Right renal pelvis (tissue), 4 donors: ENCODE measurements at regions not wholly inside any gene's neighbourhood (a gene's known extent, or its start where the extent isn't known, plus 50 kb on each side); places are given as distances from the start of the nearest gene placed in this dataset.

Experiments
- DNase-seq, 4 donors: peaks; one replicate each; pipeline ENCODE4 v3.0.0-alpha.2; 2013; ENCODE audit warnings: low read depth in 4 of 4, low spot score in 3 of 4, missing footprints in 1 of 4

DNA sequence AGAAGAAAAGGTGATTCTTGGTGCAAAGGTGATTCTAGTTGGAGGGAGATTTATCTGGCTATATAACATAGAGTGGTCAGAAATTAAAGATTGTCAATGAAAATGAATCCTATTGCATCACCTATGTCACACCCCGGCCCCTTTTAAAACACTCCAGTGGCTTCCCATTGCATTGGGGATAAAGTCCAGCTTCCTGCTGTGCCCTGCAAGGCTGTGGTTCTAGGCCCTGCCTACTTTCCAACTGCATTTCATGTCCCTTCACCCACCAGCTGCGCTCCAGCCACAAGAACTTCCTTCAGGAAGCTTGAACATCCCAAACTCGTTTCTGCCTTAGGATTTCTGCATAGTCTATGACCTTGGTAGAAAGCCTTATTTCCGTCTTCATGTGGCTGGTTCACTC is 118.7 kb upstream of the UMPS start:
- DNase-seq, result no peak

DNA sequence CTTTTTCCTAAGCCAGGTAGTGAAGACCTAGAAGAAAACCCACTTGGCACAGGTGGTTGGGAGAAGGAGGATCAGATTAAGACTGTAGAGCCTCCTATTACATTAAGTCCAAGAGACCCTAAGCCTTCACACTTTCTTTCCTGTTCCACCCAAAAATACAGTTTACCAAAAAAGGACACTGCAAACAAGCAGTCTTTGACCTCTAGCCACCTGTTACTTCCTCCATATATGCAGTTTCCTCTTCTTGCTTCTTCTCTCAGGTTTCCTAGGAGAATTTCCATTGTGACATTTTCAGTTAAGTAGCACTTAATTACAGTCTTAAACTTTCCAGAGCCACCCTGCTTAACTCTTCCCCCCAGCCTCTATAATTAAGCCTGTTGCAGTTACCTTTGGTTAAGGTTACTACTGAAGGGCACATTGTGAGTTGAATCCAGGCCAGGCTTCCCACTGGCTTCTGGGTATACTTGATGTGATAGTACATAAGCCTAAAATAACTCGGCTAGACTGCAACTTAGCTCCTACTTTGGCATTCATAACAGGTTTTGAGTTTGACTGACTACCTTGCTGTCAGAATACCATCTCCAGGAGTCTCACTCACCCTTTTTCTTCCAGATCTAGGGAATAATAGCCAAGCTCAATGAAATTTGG is 114.2 kb upstream of the UMPS start:
- no peak for DNase-seq

DNA sequence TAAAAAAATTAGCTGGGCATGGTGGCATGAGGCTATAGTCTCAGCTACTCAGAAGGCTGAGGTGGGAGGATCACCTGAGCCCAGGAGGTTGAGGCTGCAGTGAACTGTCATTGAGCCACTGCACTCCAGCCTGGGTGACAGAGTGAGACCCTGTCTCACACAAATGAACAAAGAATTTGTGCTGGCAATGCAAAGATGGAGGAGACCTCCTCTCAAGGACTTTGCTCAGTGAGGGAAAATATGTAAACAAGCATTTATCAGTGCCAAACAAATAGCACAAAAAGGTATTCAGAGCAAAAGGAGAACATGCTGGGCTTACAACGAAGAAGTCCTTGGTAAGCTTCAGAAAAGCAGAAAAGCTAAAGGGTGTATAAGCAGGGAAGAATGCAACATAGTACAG is 113.1 kb upstream of the UMPS start:
- no peak for DNase-seq

DNA sequence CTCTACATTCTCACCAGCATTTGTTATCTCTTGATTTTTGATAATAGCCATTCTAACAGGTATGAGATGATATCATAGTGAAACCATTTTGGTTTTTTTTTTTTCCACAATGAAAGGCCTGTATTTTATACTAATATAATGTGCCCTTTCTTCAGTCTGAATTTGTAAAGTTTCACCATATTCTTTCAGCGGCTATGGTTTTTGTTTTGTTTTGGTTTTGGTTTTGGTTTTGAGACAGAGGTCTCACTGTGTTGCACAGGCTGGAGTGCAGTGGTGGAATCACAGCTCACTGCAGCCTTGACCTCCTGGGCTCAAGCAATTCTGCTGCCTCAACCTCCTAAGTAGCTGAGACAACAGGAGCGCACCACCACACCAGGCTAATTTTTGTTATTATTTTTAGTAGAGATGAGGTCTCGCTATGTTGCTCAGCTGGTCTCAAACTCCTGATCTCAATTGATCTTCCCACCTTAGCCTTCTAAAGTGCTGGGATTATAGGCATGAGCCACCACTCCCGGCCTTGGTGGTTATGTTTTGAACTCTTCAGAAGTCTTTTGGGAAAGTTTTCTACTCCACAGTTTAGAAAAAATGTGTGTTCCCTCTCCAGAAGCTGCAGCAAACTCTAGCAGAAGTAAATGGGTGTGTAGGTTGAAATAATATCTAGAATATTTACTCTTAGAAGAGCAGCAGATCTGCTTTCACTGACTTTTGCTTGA is 110.2 kb upstream of the UMPS start:
- DNase-seq, result no peak

DNA sequence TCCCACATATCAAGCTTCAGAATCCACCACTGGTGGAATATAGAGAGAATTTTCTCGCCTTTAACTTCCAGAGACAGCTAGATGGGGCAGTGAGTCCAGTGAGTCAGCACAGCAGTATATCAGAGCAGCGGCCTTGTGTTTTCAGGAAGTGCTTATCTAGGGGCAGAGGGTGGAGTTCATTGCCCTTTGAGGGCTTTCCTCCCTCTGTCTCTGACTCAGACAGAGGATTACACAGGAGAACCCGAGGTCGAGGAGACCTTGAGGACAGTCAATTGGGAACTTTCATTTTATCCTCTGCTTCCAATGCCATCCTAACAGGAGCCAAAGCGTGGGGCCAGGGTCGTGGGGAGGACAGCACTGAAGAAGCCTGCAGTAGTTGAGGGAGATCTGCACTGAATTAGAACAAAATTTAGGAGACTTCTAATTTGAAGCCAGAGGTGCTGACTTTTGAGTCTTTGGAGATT is 109.6 kb upstream of the UMPS start:
- no peak for DNase-seq

DNA sequence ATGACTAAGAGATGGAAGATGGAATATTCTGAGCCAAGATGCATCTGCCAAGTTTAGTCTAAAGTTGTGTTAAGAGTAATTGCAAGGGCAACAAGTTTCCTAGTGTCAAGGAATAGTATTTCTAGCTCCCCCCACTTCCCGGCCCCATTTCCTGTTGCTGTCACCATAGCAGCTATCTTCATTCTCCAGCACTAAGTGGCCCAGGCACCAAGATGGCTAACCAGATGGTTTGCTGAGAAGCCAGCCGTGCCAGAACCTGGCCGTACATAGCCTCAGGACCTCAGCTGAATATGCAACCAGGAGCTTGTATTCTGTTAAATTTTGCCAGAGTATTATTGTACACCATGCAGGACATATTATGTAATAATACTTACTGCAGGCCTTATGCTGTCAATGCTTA is 108.8 kb upstream of the UMPS start:
- DNase-seq, result no peak

DNA sequence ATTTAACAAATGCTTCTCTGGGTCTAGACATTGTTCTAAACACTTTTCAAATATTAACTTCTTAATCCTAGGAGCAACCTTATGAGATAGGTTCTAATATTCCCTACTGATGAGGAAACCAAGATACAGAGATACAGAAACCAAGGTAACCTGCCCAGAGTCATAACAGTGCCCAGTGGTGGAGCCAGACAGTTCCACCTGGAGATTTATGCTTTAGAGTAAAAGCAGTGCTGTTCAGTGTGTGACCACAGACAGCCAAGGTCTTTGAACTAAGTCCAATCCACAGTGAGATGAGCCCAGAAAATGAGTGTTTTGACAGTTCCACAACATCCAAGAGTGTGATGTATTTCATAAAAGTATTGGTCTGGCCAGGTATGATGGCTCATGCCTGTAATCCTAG is 105.2 kb upstream of the UMPS start:
- no peak for DNase-seq

DNA sequence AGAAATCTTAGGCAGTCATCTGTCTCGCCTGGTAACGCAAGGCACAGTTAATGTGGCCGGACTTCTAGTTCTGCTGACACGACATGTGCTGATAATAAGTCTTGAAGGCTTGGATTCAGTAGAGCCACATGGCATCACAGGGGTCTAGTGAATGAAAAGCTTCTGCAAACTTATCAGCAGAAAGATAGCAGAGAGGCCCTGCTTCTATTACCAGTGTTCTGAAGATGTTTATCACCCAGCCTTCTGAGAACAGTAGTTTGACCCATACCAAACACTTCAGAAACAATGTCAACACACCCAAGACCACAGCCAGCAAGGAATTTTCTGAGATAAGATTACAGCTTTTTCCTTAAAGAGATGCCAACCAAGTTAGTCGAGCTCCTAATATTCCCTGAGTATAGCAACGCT is 102.7 kb upstream of the UMPS start:
- DNase-seq, result no peak

DNA sequence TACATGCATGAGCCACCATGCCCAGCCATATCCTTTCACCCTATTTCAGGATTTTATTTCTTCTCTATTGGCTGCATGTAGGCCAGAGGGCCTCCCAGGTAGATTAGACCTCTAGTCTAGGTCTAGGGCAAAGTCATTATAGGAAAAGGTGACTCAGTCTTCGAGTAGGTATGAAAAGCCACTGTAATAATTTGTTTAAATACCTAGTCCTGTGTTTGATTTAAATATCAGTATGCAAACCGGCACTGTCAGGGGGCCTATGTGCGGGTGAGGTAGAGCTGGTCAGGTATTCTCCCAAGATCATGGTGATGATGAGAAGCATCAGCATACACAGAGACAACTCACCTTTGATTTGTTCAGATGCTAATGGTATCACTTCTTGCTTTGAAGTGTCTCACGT is 101.4 kb upstream of the UMPS start:
- no peak for DNase-seq

DNA sequence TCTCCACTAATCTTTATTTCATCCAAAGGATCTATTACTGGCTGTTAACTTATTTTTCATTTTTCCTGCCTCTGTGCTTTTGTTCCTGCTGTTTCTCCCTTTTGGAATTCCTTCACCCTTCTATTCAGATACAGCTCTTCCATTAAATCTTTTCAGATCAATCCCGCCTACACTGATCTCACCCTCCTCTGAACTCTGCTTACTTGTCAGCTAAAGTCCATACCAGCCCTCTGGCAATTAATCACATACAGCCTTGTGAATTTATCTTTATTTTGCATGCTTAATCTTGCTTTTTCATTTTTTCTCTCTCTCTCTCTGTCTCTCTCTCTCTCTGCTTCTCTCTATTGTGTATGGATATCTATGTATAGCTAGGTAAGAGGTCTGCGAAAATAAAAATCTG is 100.8 kb upstream of the UMPS start:
- no peak for DNase-seq

DNA sequence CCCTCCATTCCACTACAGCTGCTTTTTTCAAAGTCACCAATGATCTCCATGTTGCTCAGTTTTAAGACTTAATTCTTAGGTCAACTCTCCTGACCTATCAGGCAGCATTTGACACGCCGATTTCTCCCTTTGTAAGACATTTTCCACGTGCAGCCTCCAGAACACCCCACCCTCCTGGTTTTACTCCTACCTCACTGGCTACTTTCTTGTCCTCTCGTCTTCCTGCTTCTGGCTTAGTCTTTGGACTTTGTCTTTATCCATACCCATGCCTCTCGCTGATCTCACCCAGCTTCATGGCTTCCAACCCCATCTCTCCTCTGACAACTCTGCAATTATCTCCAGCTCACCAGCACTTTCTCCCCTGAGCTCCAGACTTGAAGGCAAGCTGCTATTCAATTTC is 99.3 kb upstream of the UMPS start:
- DNase-seq, result no peak

DNA sequence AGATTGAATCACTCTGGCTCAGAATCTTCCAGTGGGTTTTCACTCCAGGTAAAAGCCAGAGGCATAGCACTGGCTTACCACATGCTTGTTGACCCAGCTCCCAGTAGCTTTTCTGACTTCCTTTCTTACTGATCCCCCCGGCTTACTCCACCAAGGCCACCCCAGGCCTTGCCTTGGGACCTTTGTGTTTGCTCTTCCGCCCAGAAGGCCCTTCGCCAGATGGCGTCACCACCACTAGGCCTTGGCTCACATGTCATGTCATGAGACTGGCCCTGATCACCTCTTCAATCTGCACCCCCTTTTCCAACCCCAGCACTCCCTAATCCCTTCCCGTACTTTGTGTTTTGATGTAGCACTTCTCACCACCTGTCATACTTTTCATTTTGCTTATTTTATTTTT is 98.5 kb upstream of the UMPS start:
- no peak for DNase-seq

DNA sequence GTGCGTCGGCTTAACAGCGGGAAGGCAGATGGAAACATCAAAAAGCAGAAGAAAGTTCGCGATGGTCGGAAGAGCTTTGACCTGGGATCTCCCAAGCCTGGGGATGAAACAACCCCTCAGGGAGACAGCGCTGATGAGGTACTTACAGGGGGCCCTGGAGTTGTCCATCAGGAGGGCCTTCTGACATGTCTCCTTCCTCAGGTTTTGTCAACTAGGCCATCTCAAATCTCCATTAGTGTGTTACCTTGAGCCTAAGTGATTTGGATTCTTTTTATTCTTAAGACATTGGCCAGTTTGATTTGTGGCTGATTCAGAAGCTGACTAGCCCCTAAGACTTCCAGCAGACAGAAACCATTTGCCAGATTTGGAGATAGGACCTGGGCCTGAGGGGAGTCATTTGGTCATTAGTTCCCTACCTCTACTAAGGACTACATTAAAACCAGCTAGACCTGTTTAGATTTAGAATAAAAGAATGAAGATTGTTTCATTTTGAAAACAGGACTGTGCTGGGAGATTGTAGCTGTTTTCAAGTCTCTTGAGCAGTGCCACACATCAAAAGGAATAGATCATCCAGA is 97.6 kb upstream of the UMPS start:
- no peak for DNase-seq

DNA sequence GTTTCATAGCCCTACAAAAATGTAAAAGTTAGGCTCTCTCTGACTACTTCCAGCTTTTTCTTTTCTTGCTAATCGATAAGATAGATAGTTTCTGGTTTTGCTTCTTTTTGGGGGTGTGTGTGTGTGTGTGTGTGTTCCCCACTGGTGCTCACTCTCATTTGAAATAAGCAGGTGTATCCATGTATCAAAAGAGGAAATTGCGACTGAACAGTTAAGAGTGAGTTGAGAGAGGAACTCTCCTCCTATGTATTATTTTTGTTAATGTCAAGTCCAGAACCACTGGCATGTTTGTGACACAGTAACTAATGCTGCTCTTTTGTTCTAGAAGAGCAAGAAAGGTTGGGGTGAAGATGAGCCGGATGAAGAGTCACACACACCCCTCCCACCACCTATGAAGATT is 96.7 kb upstream of the UMPS start:
- no peak for DNase-seq

DNA sequence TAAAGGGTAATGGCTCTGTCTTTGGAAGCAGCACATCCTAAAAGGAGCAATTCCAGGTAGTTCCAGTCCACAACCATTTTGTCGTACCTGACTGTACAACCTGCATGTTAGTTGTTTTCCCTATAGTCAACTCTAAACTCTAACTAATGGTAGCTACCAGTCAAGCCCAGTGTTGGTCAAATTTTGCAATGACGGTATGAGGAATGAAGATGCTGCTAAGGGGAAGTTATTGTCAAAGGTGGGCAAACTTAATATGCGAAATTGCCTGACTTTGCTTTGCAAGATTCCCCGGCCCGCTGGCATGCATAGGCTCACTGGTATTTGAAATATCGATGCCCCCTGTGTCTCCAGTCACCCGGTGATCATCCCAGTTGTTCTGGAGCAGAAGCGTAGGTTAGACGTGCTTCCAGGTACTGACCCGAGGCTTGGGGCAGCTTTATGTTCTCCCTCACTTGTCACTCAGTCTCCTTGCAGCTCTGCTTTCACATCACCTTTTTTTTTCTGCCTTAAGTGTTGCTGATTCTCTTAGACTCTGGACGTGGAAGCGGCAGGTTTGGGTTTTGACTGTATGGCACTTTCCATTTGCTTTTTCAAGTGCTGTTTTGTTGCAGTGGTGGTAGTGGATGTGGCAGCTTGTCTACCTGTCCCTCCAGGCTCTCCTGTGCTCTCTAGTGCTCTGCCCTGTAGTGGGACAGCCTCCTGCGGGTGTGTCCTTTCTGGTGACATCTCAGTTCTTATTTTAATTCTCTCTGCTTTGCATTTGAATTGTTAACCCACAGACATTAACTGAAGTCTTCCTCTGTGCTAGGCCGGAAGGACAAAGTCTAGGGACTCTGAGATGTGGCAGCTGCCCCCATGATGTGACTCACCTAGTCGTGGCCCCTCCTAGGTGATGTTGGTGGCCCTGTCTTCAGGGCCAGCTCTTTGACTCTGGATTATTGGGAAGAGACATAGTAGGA is 95.8 kb upstream of the UMPS start:
- DNase-seq, result no peak

DNA sequence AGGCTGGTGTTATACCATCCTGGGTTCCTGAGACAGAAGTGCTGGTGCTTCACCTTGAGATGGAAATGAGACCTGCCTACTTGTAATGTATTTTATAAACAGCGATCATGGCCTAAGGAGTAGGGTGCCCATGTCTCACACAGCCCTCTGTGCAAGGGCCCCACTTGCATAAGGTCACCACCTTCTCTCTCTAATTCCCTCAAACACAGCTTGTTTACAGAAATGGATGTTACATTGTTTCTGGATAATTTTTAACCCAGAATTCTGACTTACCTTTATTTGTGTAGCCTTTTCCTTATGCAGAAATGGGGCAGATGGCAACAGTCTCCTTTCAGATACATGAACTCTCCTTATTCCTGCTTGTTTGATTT is 95.1 kb upstream of the UMPS start:
- no peak for DNase-seq

DNA sequence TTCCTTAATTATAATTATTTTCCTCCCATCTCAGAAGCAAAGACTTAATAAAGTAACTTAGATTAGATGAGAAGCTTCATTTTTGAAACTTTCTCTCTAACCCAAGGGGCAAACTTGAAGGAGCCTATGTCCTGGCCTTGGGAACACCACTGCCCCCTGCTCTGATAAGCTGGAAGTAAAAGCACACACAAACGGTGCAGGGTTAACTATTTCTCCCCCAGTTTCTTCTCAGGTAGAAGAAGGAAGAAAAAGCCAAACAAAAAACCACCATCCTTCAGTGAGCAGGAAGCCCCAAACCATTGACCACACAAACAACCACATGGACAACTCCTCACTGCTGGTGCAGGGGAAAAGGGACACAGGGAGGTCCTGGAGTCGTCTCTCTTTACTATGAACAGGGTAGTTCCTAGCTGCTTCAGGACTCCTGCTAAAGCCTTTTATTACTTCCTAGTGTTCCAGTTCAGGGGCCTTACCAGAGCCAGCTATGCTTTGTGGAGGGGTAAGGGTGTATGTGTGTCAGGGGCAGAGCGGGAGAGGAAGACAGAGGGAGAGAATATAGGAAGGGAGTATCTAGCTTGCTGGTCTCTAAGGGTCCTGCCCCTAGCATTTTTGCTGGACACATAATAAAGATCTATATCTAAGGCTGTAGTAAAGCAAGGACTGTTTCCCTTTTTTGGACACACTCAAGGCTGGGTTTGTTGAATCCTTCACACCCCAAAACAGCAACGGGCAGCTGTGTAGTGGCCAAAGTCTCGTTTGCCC is 94.0 kb upstream of the UMPS start:
- DNase-seq, result no peak

DNA sequence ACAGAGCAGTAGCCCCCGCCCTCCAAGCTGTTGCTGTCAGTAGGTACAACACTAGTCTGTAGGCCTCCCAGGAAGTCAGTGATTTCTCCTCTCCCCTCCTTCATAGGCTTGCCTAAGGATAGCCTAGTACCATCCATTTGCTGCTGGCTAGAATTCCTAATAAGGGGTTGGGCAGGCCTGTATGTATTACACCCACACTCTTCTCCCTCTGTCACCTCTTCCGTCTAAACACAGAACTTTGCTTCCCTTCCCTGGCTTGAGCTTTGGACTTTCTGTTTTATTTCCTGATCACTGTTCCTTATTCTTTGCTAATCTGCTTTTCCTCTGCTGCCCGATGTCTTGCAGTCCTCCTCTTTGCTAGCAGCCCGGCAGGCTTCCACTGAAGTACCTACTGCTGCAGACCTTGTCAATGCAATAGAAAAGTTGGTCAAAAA is 93.4 kb upstream of the UMPS start:
- no peak for DNase-seq

DNA sequence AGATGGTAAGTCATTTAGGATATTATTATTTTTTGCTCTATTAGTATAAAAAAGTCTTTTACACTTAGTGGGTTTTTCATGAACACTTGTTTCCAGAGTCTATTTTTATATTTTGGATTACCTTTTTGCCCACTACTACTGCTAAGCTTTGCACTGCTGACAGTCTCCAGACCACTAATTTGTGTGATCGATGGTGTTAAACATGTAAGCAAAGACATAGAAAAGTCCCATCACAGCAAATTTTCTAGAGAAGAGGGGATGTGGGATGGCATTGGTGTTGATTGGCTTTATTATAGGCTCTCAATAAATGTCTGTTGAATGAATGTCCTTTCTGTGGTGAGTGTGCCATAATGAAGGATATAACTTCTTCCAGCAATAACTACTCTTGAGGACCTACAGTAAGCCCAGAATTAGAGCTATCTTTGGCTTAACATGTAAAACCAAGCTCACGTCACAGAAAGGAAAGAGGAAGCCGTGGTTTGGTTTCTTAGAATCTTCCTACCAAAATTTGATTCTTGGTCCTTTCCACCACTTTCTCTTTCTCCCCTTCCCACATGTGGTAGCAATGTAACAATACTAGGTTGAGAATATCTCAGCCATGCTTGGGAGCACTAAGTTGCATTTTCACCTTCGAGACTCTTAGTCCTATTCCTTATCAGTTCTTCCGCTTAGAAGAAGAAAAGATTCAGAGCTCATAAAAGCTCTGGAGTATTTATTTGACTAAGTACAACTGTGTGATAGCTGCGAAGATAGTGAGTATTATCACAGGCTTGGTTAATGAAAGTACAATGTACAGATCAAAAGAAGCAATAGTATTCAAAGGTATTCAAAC is 90.6 kb upstream of the UMPS start:
- DNase-seq, result no peak
